ENCODE measurements at regions not wholly inside any gene's neighbourhood (a gene's known extent, or its start where the extent isn't known, plus 50 kb on each side); places are given as distances from the start of the nearest gene placed in this dataset.

DNA sequence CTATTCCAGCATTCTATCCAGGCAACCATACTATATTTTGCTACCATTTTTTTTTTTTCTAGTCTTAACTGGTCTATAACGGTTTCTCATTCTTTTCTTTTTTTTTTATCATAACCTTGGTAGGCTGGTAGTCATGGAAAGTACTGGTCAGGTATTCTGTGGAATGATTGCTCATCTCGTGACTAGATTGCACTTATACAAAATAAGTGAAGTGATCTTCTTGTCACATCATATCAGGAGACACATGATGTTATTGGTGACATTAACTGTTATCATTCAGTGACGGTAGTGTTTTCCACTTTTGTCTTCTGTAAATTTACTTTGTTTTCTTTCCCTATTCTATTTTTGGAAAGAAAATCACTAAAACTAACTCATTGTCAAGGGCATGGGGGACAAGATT, 239.3 kb upstream of the SLITRK6 start:
- H3K4me3 ChIP-seq (ENCODE audit: low read depth, low read length, poor library complexity, severe bottlenecking): no peak overlapping the region

DNA sequence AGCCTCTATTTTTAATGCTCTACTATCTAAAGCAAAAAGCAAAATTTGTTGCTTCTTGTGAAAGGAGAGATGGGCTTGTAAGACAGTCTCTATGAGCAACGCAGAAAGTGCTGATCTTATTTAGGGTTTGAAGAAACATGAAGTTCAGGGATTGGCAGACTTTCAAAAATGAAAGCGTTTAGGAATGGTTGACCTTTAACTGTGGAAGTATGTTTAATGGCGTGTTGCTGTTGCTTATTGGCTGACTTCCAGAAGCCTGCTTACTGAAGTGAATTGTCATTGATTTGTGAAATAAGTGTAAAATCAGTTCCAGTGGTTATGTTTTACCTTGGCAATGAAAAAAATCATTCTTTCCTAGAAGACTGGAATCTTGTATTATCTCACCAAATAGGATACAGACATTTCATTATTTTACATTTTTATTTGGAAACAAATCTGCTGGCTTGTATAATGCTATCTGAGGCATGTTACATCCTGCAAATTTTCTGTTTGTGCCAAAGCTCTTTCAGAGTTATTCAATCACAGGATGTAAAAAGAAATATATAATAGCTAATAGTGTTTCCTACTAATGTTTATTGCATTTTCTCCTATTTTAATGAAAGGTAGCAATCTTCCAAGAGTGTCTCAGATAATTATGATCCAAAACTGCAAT, 221.3 kb upstream of the SLITRK6 start:
- H3K4me3 ChIP-seq (ENCODE audit: low read depth, low read length, poor library complexity, severe bottlenecking): no peak overlapping the region
- H3K27me3 ChIP-seq (ENCODE audit: insufficient read depth, low read length): no peaks in the 10 kb centered on the region
- H2AFZ ChIP-seq (ENCODE audit: low read length): no peak overlapping the region
- H3K9me3 ChIP-seq (ENCODE audit: low read length): no peaks in the 10 kb centered on the region
- H3K36me3 ChIP-seq (ENCODE audit: insufficient read depth, low read length): no peaks in the 10 kb centered on the region
- H3K4me2 ChIP-seq (ENCODE audit: low read length): no peak overlapping the region
- H4K20me1 ChIP-seq (ENCODE audit: insufficient read depth, low read length): no peaks in the 10 kb centered on the region
- TF ChIP-seq, protein P1, sequence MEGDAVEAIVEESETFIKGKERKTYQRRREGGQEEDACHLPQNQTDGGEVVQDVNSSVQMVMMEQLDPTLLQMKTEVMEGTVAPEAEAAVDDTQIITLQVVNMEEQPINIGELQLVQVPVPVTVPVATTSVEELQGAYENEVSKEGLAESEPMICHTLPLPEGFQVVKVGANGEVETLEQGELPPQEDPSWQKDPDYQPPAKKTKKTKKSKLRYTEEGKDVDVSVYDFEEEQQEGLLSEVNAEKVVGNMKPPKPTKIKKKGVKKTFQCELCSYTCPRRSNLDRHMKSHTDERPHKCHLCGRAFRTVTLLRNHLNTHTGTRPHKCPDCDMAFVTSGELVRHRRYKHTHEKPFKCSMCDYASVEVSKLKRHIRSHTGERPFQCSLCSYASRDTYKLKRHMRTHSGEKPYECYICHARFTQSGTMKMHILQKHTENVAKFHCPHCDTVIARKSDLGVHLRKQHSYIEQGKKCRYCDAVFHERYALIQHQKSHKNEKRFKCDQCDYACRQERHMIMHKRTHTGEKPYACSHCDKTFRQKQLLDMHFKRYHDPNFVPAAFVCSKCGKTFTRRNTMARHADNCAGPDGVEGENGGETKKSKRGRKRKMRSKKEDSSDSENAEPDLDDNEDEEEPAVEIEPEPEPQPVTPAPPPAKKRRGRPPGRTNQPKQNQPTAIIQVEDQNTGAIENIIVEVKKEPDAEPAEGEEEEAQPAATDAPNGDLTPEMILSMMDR (IDR thresholded peaks at IDR 0.05; ENCODE audit: low read length): no peak
- no peak for TF ChIP-seq EZH2 (IDR thresholded peaks at IDR 0.05; ENCODE audit: borderline replicate concordance, low read length)
- no peaks in the 10 kb centered on the region for H3K79me2 ChIP-seq (ENCODE audit: insufficient read depth, low read length)
- no peaks in the 10 kb centered on the region for H3K4me1 ChIP-seq (ENCODE audit: insufficient read depth, low read length, severe bottlenecking)
- H3K9ac ChIP-seq (ENCODE audit: low read length): no peak overlapping the region
- H3F3A ChIP-seq (ENCODE audit: insufficient read depth, low read length): no peaks in the 10 kb centered on the region
- no peak overlapping the region for H3K27ac ChIP-seq (ENCODE audit: low read depth, low read length, poor library complexity, severe bottlenecking)
- H3K9me2 ChIP-seq (ENCODE audit: low read depth, low read length): no peaks in the 10 kb centered on the region

More for the DNA sequence above, 239.3 kb upstream of the SLITRK6 start:
- Histone ChIP-seq H2AFZ (ENCODE audit: low read length) (no peak overlapping the region), H3F3A (ENCODE audit: insufficient read depth, low read length) (no peaks in the 10 kb centered on the region), H3K4me2 (ENCODE audit: low read length) (no peak overlapping the region), H3K27ac (ENCODE audit: low read depth, low read length, poor library complexity, severe bottlenecking) (no peak overlapping the region), H3K9me3 (ENCODE audit: low read length) (no peaks in the 10 kb centered on the region), H3K27me3 (ENCODE audit: insufficient read depth, low read length) (no peaks in the 10 kb centered on the region), H3K9me2 (ENCODE audit: low read depth, low read length) (no peaks in the 10 kb centered on the region), H3K9ac (ENCODE audit: low read length) (no peak overlapping the region), H3K79me2 (ENCODE audit: insufficient read depth, low read length) (no peaks in the 10 kb centered on the region), H4K20me1 (ENCODE audit: insufficient read depth, low read length) (no peaks in the 10 kb centered on the region), H3K36me3 (ENCODE audit: insufficient read depth, low read length) (no peaks in the 10 kb centered on the region), H3K4me1 (ENCODE audit: insufficient read depth, low read length, severe bottlenecking) (no peaks in the 10 kb centered on the region)
- no peak for TF ChIP-seq EZH2 (IDR thresholded peaks at IDR 0.05; ENCODE audit: borderline replicate concordance, low read length)
- TF ChIP-seq, protein P1 (IDR thresholded peaks at IDR 0.05; ENCODE audit: low read length): no peak

DNA sequence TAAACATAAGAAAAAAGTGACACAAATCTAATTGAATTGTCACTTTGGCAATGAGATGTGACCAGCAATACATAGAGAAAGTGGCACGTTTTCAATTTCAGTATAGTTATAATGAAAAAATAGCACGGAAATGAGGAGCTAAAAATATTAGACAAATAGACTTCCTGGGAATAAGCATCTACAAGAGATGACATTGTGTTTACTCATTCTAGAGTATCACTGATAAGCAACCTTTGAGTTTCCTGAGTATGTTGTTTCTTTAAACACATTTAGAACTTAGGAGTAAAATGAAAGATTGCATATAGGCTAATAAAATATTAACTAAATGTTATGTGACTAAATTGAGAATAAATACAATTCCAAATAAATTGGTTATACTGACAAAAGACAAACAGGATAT, 207.1 kb upstream of the SLITRK6 start:
- Histone ChIP-seq H3K4me1 (ENCODE audit: insufficient read depth, low read length, severe bottlenecking) (no peaks in the 10 kb centered on the region), H3K36me3 (ENCODE audit: insufficient read depth, low read length) (no peaks in the 10 kb centered on the region), H3K9ac (ENCODE audit: low read length) (no peak overlapping the region), H4K20me1 (ENCODE audit: insufficient read depth, low read length) (no peaks in the 10 kb centered on the region), H3K79me2 (ENCODE audit: insufficient read depth, low read length) (no peaks in the 10 kb centered on the region), H3K9me3 (ENCODE audit: low read length) (no peaks in the 10 kb centered on the region), H3K4me2 (ENCODE audit: low read length) (no peak overlapping the region), H3K9me2 (ENCODE audit: low read depth, low read length) (peaks cover 9% of the 10 kb centered on the region; the same call in 1 of the 2 replicates), H3K27ac (ENCODE audit: low read depth, low read length, poor library complexity, severe bottlenecking) (no peak overlapping the region), H3K27me3 (ENCODE audit: insufficient read depth, low read length) (no peaks in the 10 kb centered on the region), H2AFZ (ENCODE audit: low read length) (no peak overlapping the region), H3K4me3 (ENCODE audit: low read depth, low read length, poor library complexity, severe bottlenecking) (no peak overlapping the region), H3F3A (ENCODE audit: insufficient read depth, low read length) (0 out of 2 replicates have a peak, but pooled peaks cover 3% of the 10 kb centered on the region)
- TF ChIP-seq, protein P1 (IDR thresholded peaks at IDR 0.05; ENCODE audit: low read length): no peak
- no peak for TF ChIP-seq EZH2 (IDR thresholded peaks at IDR 0.05; ENCODE audit: borderline replicate concordance, low read length)
